ENCODE measurements at regions not wholly inside any gene's neighbourhood (a gene's known extent, or its start where the extent isn't known, plus 50 kb on each side); places are given as distances from the start of the nearest gene placed in this dataset.

GRCh38 chr5:98206566-98206965, 566.9 kb upstream of the RGMB start:
- H3K9ac ChIP-seq (ENCODE audit: low read length), result no peak overlapping the region
- ChIA-PET CTCF (no interaction called here), POLR2A (no interaction called here)
- H3K79me2 ChIP-seq (ENCODE audit: control insufficient read depth, insufficient read depth, low read length), result no peaks in the 10 kb centered on the region
- WGBS (ENCODE audit: insufficient coverage), result no CpG with 5 or more reads among the region's 2 CpGs
- intact Hi-C loops (cut with micrococcal nuclease), result no loop called here
- no peaks in the 10 kb centered on the region for H3K4me1 Mint-ChIP-seq
- H3K27ac ChIP-seq (ENCODE audit: low read length in 2 of 2), result no peak overlapping the region
- no peaks in the 10 kb centered on the region for H4K20me1 ChIP-seq (ENCODE audit: control insufficient read depth, insufficient read depth, low read length, poor library complexity, severe bottlenecking)
- no peak overlapping the region for H3K4me3 Mint-ChIP-seq
- ATAC-seq (ENCODE audit: low read depth) (no peak), DNase-seq (no peak)
- H3K9me3 ChIP-seq (ENCODE audit: control extremely low read depth in 1 of 3, control insufficient read depth in 2 of 3, insufficient read depth in 1 of 3, low read length in 2 of 3), result no peaks in the 10 kb centered on the region
- H3K4me1 ChIP-seq (ENCODE audit: control insufficient read depth in 2 of 2, insufficient read depth in 2 of 2, low read length in 2 of 2), result no peaks in the 10 kb centered on the region
- H3K4me2 ChIP-seq (replicated peaks; ENCODE audit: low read depth, low read length, poor library complexity, severe bottlenecking), result no peak overlapping the region
- no peak overlapping the region for H3K4me3 ChIP-seq (ENCODE audit: control extremely low read depth in 1 of 5, extremely low read depth in 1 of 5, insufficient read depth in 1 of 5, low read depth in 2 of 5, low read length in 4 of 5)
- H3K27me3 Mint-ChIP-seq, result no peaks in the 10 kb centered on the region
- no peak overlapping the region for H3K27ac Mint-ChIP-seq
- no peak for TF ChIP-seq CTCF (IDR thresholded peaks at IDR 0.05)
- TF ChIP-seq EZH2 (IDR thresholded peaks at IDR 0.05; ENCODE audit: borderline replicate concordance, insufficient read depth, low read depth, low read length, poor library complexity, severe bottlenecking), result no peak
- peaks cover 4% of the 10 kb centered on the region for H3K9me3 Mint-ChIP-seq (ENCODE audit: insufficient read depth)
- no peaks in the 10 kb centered on the region for H3K27me3 ChIP-seq (replicated peaks in 1 of 4; ENCODE audit: control extremely low read depth in 1 of 4, control insufficient read depth in 3 of 4, insufficient read depth in 4 of 4, low read length in 3 of 4)
- H2AFZ ChIP-seq (ENCODE audit: insufficient read depth, low read depth, low read length, poor library complexity, severe bottlenecking), result no peak overlapping the region
- H3K36me3 ChIP-seq (replicated peaks in 1 of 2; ENCODE audit: control extremely low read depth in 1 of 2, control insufficient read depth in 1 of 2, extremely low read depth in 1 of 2, insufficient read depth in 2 of 2, low read length in 1 of 2), result no peaks in the 10 kb centered on the region

- POLR2A ChIA-PET, result no interaction called here
- Mint-ChIP-seq H3K4me3 (no peak overlapping the region), H3K27ac (no peak overlapping the region), H3K27me3 (no peaks in the 10 kb centered on the region), H3K4me1 (no peaks in the 10 kb centered on the region), H3K9me3 (ENCODE audit: insufficient read depth) (no peaks in the 10 kb centered on the region)
- no peak overlapping the region for H3K4me2 ChIP-seq (replicated peaks; ENCODE audit: low read depth, low read length, poor library complexity, severe bottlenecking)
- H3K27ac ChIP-seq (ENCODE audit: low read length in 2 of 2), result no peak overlapping the region
- no peaks in the 10 kb centered on the region for H3K4me1 ChIP-seq (ENCODE audit: control insufficient read depth in 2 of 2, insufficient read depth in 2 of 2, low read length in 2 of 2)
- no peak for TF ChIP-seq EZH2 (IDR thresholded peaks at IDR 0.05; ENCODE audit: borderline replicate concordance, insufficient read depth, low read depth, low read length, poor library complexity, severe bottlenecking)
- TF ChIP-seq CTCF (IDR thresholded peaks at IDR 0.05), result no peak
- no peaks in the 10 kb centered on the region for H4K20me1 ChIP-seq (ENCODE audit: control insufficient read depth, insufficient read depth, low read length, poor library complexity, severe bottlenecking)
- no peaks in the 10 kb centered on the region for H3K36me3 ChIP-seq (replicated peaks in 1 of 2; ENCODE audit: control extremely low read depth in 1 of 2, control insufficient read depth in 1 of 2, extremely low read depth in 1 of 2, insufficient read depth in 2 of 2, low read length in 1 of 2)
- no peak for ATAC-seq (ENCODE audit: low read depth)
- H3K9ac ChIP-seq (ENCODE audit: low read length), result no peak overlapping the region
- H3K27me3 ChIP-seq (replicated peaks in 1 of 4; ENCODE audit: control extremely low read depth in 1 of 4, control insufficient read depth in 3 of 4, insufficient read depth in 4 of 4, low read length in 3 of 4), result no peaks in the 10 kb centered on the region
- DNase-seq, result no peak
- H3K4me3 ChIP-seq (ENCODE audit: control extremely low read depth in 1 of 5, extremely low read depth in 1 of 5, insufficient read depth in 1 of 5, low read depth in 2 of 5, low read length in 4 of 5), result no peak overlapping the region
- H3K79me2 ChIP-seq (ENCODE audit: control insufficient read depth, insufficient read depth, low read length), result no peaks in the 10 kb centered on the region
- CTCF ChIA-PET, result no interaction called here
- no peaks in the 10 kb centered on the region for H3K9me3 ChIP-seq (ENCODE audit: control extremely low read depth in 1 of 3, control insufficient read depth in 2 of 3, insufficient read depth in 1 of 3, low read length in 2 of 3)
- H2AFZ ChIP-seq (ENCODE audit: insufficient read depth, low read depth, low read length, poor library complexity, severe bottlenecking), result no peak overlapping the region
- intact Hi-C loops (cut with micrococcal nuclease), result no loop called here
These were observed 564.0 kb upstream of the RGMB start for GRCh38 chr5:98209418-98209817.
